Naive thymus-derived CD4-positive, alpha-beta T cell (primary cell): ENCODE measurements at regions not wholly inside any gene's neighbourhood (a gene's known extent, or its start where the extent isn't known, plus 50 kb on each side); places are given as distances from the start of the nearest gene placed in this dataset.

Experiments used
- ATAC-seq: fragments of 150-1000 bp; cut with Tn5 transposase; 2 replicates; pipeline ENCODE4 v1.10.0; 2021; ENCODE audit warnings: mild to moderate bottlenecking, moderate library complexity
- CTCF ChIA-PET: fragments of 350-600 bp; sonication (Branson Sonifier 250); formaldehyde crosslinking; loops from one replicate; lab custom pipeline; 2021; ENCODE audit warnings: antibody characterized with exemption; lab: Charles Lee
- POLR2A ChIA-PET: fragments of 350-600 bp; sonication (Branson Sonifier 250); formaldehyde crosslinking; loops from one replicate; lab custom pipeline; 2021; ENCODE audit warnings: antibody characterized with exemption, inconsistent platforms; lab: Charles Lee
- DNase-seq, 9 donors: peaks; one replicate each; pipeline versions ENCODE4 v3.0.0 to v3.0.0-alpha.2; 2020 to 2022; ENCODE audit warnings: mixed read lengths in 1 of 9
- H3K27ac ChIP-seq: one replicate; pipeline ENCODE4 v1.7.0; 2013; ENCODE audit warnings: mild to moderate bottlenecking, low read depth, low read length, moderate library complexity
- H3K27me3 ChIP-seq, 2 donors: one replicate each; pipeline ENCODE4 v1.7.0; 2013; ENCODE audit warnings: low read length in 2 of 2, mild to moderate bottlenecking in 2 of 2, moderate library complexity in 2 of 2; ENCODE audit not compliant: control insufficient read depth in 2 of 2, insufficient read depth in 2 of 2
- H3K36me3 ChIP-seq, 3 experiments: 1 replicate in 2 of 3; 2 replicates in 1 of 3; pipeline ENCODE4 v1.7.0; 2013; ENCODE audit warnings: low read length in 3 of 3, mild to moderate bottlenecking in 3 of 3, moderate library complexity in 1 of 3; ENCODE audit not compliant: insufficient read depth in 3 of 3, control insufficient read depth in 2 of 3
- H3K4me1 ChIP-seq, 2 donors: one replicate each; pipeline ENCODE4 v1.7.0; 2013; ENCODE audit warnings: low read length in 2 of 2, mild to moderate bottlenecking in 2 of 2, moderate library complexity in 1 of 2; ENCODE audit not compliant: control insufficient read depth in 2 of 2, insufficient read depth in 2 of 2
- H3K4me3 ChIP-seq: 2 replicates; pipeline ENCODE4 v1.7.0; 2013; ENCODE audit warnings: mild to moderate bottlenecking, low read length
- H3K9me3 ChIP-seq, 3 experiments: 1 replicate in 2 of 3; 2 replicates in 1 of 3; pipeline ENCODE4 v1.7.0; 2013; ENCODE audit warnings: low read length in 3 of 3; ENCODE audit not compliant: control insufficient read depth in 2 of 3
- H3K27ac Mint-ChIP-seq, 9 donors: one replicate each; pipeline ENCODE4 v1.8.0; 2020 to 2022; ENCODE audit warnings: mixed read lengths in 9 of 9, mild to moderate bottlenecking in 8 of 9, moderate library complexity in 5 of 9, inconsistent platforms in 2 of 9
- H3K27me3 Mint-ChIP-seq, 5 donors: one replicate each; pipeline ENCODE4 v1.8.0; 2021 to 2022; ENCODE audit warnings: mixed read lengths in 5 of 5, mild to moderate bottlenecking in 1 of 5
- H3K36me3 Mint-ChIP-seq, 5 donors: one replicate each; pipeline ENCODE4 v1.8.0; 2020 to 2022; ENCODE audit warnings: mixed read lengths in 5 of 5, mild to moderate bottlenecking in 3 of 5, inconsistent platforms in 1 of 5
- H3K4me1 Mint-ChIP-seq, 7 donors: one replicate each; pipeline ENCODE4 v1.8.0; 2020 to 2022; ENCODE audit warnings: mixed read lengths in 7 of 7, mild to moderate bottlenecking in 3 of 7, inconsistent platforms in 1 of 7
- H3K4me3 Mint-ChIP-seq, 10 donors: one replicate each; pipeline ENCODE4 v1.8.0; 2020 to 2022; ENCODE audit warnings: mild to moderate bottlenecking in 10 of 10, mixed read lengths in 10 of 10, moderate library complexity in 6 of 10, inconsistent platforms in 2 of 10
- H3K9me3 Mint-ChIP-seq, 11 donors: one replicate each; pipeline ENCODE4 v1.8.0; 2020 to 2022; ENCODE audit warnings: mixed read lengths in 11 of 11, mild to moderate bottlenecking in 4 of 11, inconsistent platforms in 1 of 11, moderate library complexity in 1 of 11
- intact Hi-C, 2 donors: fragments of 100-400 bp; cut with micrococcal nuclease; formaldehyde crosslinking; loops; one replicate each; pipeline ENCODE4 v1.15.1; 2023

DNA sequence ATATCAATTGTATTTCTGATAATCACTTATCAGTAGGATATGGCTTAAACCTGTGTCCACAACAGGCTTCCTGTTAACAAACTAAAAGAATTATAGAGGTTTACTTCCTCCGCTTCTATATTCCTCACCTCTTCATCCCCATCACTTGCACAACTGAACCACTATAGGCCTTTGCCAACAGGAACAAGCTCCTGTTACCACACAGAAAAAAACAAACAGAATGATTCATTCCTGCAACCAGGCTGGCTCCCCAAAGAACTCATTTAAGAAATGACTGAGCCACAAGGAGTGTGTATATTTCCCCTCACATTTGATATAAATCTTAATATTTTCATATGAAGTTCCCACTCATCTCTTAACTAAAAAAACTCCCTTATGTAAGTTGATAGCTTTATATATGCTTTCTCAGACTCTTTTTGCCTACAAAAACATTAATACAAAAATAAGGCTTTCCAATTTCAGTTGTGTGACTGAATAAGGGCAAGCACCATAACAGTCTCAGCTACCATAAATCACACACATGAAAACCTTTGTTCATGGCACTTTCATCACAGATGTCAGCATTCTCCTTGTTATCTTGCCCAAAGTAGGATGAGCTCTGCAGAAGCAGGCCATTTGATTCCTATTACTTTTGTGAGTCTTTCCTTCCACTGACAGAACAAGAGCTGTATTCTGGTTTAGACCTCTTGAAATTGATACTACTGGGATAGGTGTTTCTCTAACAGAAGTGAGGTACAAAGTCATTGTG lies 366.8 kb downstream of the SLITRK1 start:
- intact Hi-C loops = no loop called here
- no peak overlapping the region for H3K4me3 Mint-ChIP-seq
- no peaks in the 10 kb centered on the region for H3K36me3 Mint-ChIP-seq
- no peak overlapping the region for H3K27ac Mint-ChIP-seq
- Histone ChIP-seq H3K9me3 (no peaks in the 10 kb centered on the region), H3K4me3 (no peak overlapping the region), H3K36me3 (no peaks in the 10 kb centered on the region), H3K27ac (no peak overlapping the region), H3K4me1 (no peaks in the 10 kb centered on the region), H3K27me3 (no peaks in the 10 kb centered on the region)
- no peaks in the 10 kb centered on the region for H3K4me1 Mint-ChIP-seq
- no peak for DNase-seq
- ChIA-PET POLR2A (no interaction called here), CTCF (no interaction called here)
- no peaks in the 10 kb centered on the region for H3K27me3 Mint-ChIP-seq
- H3K9me3 Mint-ChIP-seq = peaks cover 0 to 12% (median 5%) of the 10 kb centered on the region in 11 donors
- no peak for ATAC-seq

DNA sequence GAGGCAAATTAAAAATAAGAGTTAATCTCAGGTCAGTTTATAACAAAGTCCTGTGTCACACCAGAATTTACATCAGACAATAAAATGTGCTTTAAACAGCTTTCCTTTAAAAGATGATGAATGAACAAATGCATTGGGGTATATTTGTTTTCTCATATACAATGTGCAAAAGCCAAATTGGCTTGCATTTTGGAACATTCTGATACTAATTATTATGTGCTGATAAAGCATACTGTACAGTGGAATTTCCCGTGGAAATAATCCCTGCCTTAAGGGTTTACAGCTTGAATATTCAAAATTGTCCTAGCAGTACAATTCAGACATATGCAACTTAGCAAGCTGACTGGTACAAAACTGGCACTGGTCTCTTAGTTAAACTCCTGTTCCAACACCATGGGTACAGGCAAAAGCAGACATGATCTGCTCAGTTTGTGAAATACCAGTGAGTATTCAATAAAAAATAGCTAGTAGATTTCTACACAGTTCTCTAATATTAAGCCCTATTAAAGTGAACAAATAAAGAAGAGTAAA lies 373.4 kb downstream of the SLITRK1 start:
- Mint-ChIP-seq H3K27ac (no peak overlapping the region), H3K4me3 (no peak overlapping the region), H3K9me3 (peaks cover 0 to 10% (median 2%) of the 10 kb centered on the region in 11 donors), H3K36me3 (no peaks in the 10 kb centered on the region), H3K27me3 (no peaks in the 10 kb centered on the region), H3K4me1 (no peaks in the 10 kb centered on the region)
- DNase-seq = no peak
- Histone ChIP-seq H3K9me3 (no peaks in the 10 kb centered on the region), H3K4me3 (no peak overlapping the region), H3K36me3 (no peaks in the 10 kb centered on the region), H3K27me3 (no peaks in the 10 kb centered on the region), H3K27ac (no peak overlapping the region), H3K4me1 (no peaks in the 10 kb centered on the region)
- intact Hi-C loops = no loop called here
- ChIA-PET CTCF (no interaction called here), POLR2A (no interaction called here)
- no peak for ATAC-seq

DNA sequence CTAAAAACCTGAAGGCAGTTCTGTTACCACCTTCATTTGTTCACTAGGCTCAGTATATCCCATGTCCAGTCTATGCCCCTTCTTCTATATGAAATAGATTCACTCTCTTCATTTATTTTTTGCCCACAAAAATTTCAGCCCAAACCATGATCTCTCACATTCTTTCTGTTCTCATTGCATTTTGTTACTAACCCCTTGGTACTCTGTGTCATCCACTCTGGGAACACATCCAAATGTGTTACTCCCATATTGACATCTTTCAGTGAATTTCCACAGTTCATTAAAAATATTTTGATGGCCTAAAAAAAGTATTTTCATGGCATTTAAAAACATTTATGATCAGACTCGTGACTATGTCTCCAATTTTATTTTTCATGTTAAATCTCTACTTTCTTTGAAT lies 378.9 kb downstream of the SLITRK1 start:
- DNase-seq (no peak), ATAC-seq (no peak)
- Histone ChIP-seq H3K27me3 (no peaks in the 10 kb centered on the region), H3K4me3 (no peak overlapping the region), H3K9me3 (no peaks in the 10 kb centered on the region), H3K36me3 (no peaks in the 10 kb centered on the region), H3K27ac (no peak overlapping the region), H3K4me1 (no peaks in the 10 kb centered on the region)
- H3K27ac Mint-ChIP-seq = no peak overlapping the region
- ChIA-PET POLR2A (no interaction called here), CTCF (no interaction called here)
- intact Hi-C loops = no loop called here
- H3K36me3 Mint-ChIP-seq = peaks cover 0 to 4% (median 0%) of the 10 kb centered on the region in 5 donors
- H3K27me3 Mint-ChIP-seq = no peaks in the 10 kb centered on the region
- H3K9me3 Mint-ChIP-seq = peaks cover 0 to 14% (median 4%) of the 10 kb centered on the region in 11 donors
- no peaks in the 10 kb centered on the region for H3K4me1 Mint-ChIP-seq
- H3K4me3 Mint-ChIP-seq = no peak overlapping the region

DNA sequence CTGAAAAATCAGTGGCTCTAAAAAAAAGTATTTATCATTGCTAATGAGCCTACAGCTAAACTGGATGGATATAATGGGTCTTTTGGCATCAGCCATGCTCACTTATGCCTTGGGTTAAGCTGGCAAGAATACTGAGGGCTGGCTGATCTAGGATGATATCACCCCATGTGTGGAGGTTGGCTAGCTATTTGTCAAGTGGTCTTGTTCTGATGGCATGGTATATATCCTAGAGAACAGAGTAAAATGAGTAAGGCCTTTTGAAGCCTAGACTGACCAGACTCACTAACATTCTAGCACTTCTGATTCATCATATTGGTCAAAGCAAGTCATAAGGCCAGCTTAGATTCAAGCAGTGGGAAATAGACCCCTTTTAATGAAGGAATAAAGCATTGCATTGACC lies 383.0 kb downstream of the SLITRK1 start:
- POLR2A ChIA-PET = no interaction called here
- Histone ChIP-seq H3K4me3 (no peak overlapping the region), H3K36me3 (no peaks in the 10 kb centered on the region), H3K27ac (no peak overlapping the region), H3K4me1 (no peaks in the 10 kb centered on the region), H3K9me3 (no peaks in the 10 kb centered on the region), H3K27me3 (no peaks in the 10 kb centered on the region)
- intact Hi-C loops = no loop called here
- peaks cover 0 to 4% (median 0%) of the 10 kb centered on the region in 5 donors for H3K36me3 Mint-ChIP-seq
- peaks cover 0 to 22% (median 9%) of the 10 kb centered on the region in 11 donors for H3K9me3 Mint-ChIP-seq
- H3K4me1 Mint-ChIP-seq = no peaks in the 10 kb centered on the region
- H3K27ac Mint-ChIP-seq = no peak overlapping the region
- DNase-seq = no peak
- no peak overlapping the region for H3K4me3 Mint-ChIP-seq
- CTCF ChIA-PET = no interaction called here
- H3K27me3 Mint-ChIP-seq = no peaks in the 10 kb centered on the region
- no peak for ATAC-seq

DNA sequence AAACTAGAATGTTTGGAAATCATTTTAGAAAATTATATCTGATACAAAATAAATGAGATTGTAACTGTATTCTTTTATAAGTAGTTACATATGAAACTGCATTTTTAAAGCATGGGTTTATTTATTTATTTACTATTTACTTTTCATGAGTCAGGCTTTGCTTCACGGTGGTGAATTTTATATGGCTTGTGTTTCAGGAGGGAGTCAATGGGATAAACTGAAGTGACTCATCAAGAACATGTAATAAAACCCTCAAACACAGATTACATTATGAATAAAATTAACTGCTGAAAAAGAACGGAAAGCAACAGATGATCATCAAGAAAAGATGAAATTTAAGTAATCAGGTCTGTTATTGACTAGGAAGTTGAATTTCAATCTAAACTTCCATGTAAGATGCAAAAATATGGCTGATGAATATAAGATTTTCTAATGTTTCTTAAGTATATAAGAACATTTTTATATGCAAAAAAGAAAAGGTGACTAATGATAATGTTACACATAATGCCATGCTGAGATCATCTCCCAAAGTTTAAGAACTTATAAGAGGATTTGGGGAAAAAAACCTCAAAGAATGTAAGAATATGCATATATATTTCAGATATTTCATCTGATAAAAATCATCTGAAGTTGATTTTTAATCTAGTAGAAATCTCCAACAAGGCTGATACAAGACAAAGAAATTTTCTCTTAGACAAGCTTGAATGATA lies 383.6 kb downstream of the SLITRK1 start:
- H3K27me3 Mint-ChIP-seq = no peaks in the 10 kb centered on the region
- ChIA-PET POLR2A (no interaction called here), CTCF (no interaction called here)

DNA sequence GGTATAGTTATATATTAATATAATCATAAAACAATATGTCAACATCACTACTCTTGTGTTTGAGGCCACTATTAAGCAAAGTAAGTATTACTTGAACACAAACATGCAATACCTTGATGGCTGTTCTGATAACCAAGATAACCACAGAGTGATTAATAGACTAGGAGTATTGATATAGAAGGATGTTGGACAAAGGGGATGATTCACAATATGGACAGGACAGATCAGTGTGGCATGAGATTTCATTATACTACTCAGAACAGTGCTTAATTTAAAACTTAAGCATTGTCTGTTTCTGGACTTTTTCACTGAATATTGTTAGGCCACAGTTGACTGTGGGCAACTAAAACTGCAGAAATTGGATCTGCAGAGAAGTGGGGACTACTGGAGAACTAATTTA lies 384.2 kb downstream of the SLITRK1 start:
- ATAC-seq = no peak
- Histone ChIP-seq H3K4me3 (no peak overlapping the region), H3K36me3 (no peaks in the 10 kb centered on the region), H3K27ac (no peak overlapping the region), H3K4me1 (no peaks in the 10 kb centered on the region), H3K27me3 (no peaks in the 10 kb centered on the region), H3K9me3 (no peaks in the 10 kb centered on the region)
- ChIA-PET POLR2A (no interaction called here), CTCF (no interaction called here)
- intact Hi-C loops = no loop called here
- no peak for DNase-seq
- H3K4me1 Mint-ChIP-seq = no peaks in the 10 kb centered on the region
- no peak overlapping the region for H3K27ac Mint-ChIP-seq
- H3K9me3 Mint-ChIP-seq = peaks cover 0 to 21% (median 6%) of the 10 kb centered on the region in 11 donors
- peaks cover 0 to 4% (median 0%) of the 10 kb centered on the region in 5 donors for H3K36me3 Mint-ChIP-seq
- no peaks in the 10 kb centered on the region for H3K27me3 Mint-ChIP-seq
- no peak overlapping the region for H3K4me3 Mint-ChIP-seq

More for the DNA sequence above, 383.6 kb downstream of the SLITRK1 start:
- peaks cover 0 to 23% (median 7%) of the 10 kb centered on the region in 11 donors for H3K9me3 Mint-ChIP-seq
- intact Hi-C loops = no loop called here
- H3K27me3 ChIP-seq = no peaks in the 10 kb centered on the region
- no peaks in the 10 kb centered on the region for H3K4me1 Mint-ChIP-seq
- DNase-seq (no peak), ATAC-seq (no peak)
- no peak overlapping the region for H3K4me3 ChIP-seq
- no peaks in the 10 kb centered on the region for H3K36me3 ChIP-seq
- H3K36me3 Mint-ChIP-seq = peaks cover 0 to 4% (median 0%) of the 10 kb centered on the region in 5 donors
- no peak overlapping the region for H3K27ac Mint-ChIP-seq
- H3K27ac ChIP-seq = no peak overlapping the region
- H3K4me3 Mint-ChIP-seq = no peak overlapping the region
- no peaks in the 10 kb centered on the region for H3K4me1 ChIP-seq
- H3K9me3 ChIP-seq = no peaks in the 10 kb centered on the region
